H1 (cell line): ENCODE measurements at regions not wholly inside any gene's neighbourhood (a gene's known extent, or its start where the extent isn't known, plus 50 kb on each side); places are given as distances from the start of the nearest gene placed in this dataset.

Source experiments
- CTCF ChIA-PET: fragments of 300-600 bp; sonication (Branson Sonifier 250); formaldehyde crosslinking; loops from one replicate; lab custom pipeline; 2021; ENCODE audit not compliant: partially characterized antibody; lab: Charles Lee
- POLR2A ChIA-PET: fragments of 300-600 bp; sonication (Branson Sonifier 250); formaldehyde crosslinking; loops from one replicate; lab custom pipeline; 2021; ENCODE audit warnings: inconsistent platforms; ENCODE audit not compliant: partially characterized antibody; lab: Charles Lee
- DNase-seq, 2 experiments: peaks; one replicate each; pipeline versions ENCODE4 v3.0.0 to v3.0.0-alpha.2; 2010 to 2022; ENCODE audit warnings: low spot score in 2 of 2, low read depth in 1 of 2, mixed read lengths in 1 of 2
- FAIRE-seq: peaks from 2 replicates; lab custom pipeline; 2011; peaks lifted over from hg19 to GRCh38; lab: Jason Lieb, UNC
- H2AFZ ChIP-seq: 2 replicates; pipeline ENCODE4 v1.8.1; 2012; ENCODE audit warnings: low read length, inconsistent platforms
- H2AK5ac ChIP-seq: 2 replicates; pipeline ENCODE4 v1.6.1; 2013; ENCODE audit warnings: low read depth, low read length
- H2BK120ac ChIP-seq: replicated peaks from 2 replicates; pipeline ENCODE3; 2013; ENCODE audit warnings: low read depth, low read length, inconsistent platforms
- H2BK12ac ChIP-seq: 2 replicates; pipeline ENCODE4 v1.6.1; 2013; ENCODE audit warnings: low read depth, low read length
- H2BK15ac ChIP-seq: 2 replicates; pipeline ENCODE4 v1.6.1; 2013; ENCODE audit warnings: low read length
- H2BK20ac ChIP-seq: 2 replicates; pipeline ENCODE4 v1.6.1; 2013; ENCODE audit warnings: low read length
- H2BK5ac ChIP-seq: 2 replicates; pipeline ENCODE4 v1.6.1; 2013; ENCODE audit warnings: low read depth, low read length
- H3K14ac ChIP-seq: 2 replicates; pipeline ENCODE4 v1.6.1; 2013; ENCODE audit warnings: inconsistent platforms; ENCODE audit not compliant: insufficient read length
- H3K18ac ChIP-seq: 2 replicates; pipeline ENCODE4 v1.6.1; 2013; ENCODE audit warnings: low read length; ENCODE audit errors: extremely low read depth
- H3K23ac ChIP-seq: 2 replicates; pipeline ENCODE4 v1.6.1; 2013; ENCODE audit warnings: inconsistent platforms; ENCODE audit not compliant: insufficient read length
- H3K23me2 ChIP-seq: 2 replicates; pipeline ENCODE4 v1.6.1; 2013; ENCODE audit warnings: low read depth, low read length
- H3K27ac ChIP-seq: 2 replicates; pipeline ENCODE4 v1.6.1; 2011; ENCODE audit warnings: low read depth, low read length, inconsistent platforms
- H3K27me3 ChIP-seq, 4 experiments: replicated peaks in 1 of 4; 1 replicate in 1 of 4; 2 replicates in 3 of 4; pipeline versions ENCODE4 v1.6.1 to v1.8.1; 2011 to 2013; ENCODE audit warnings: low read length in 3 of 4, mild to moderate bottlenecking in 3 of 4, inconsistent platforms in 2 of 4, mixed read lengths in 2 of 4, moderate library complexity in 1 of 4; ENCODE audit not compliant: control insufficient read depth in 3 of 4, insufficient read depth in 3 of 4; ENCODE audit errors: extremely low read depth in 1 of 4
- H3K36me3 ChIP-seq, 4 experiments: 2 replicates each; pipeline versions ENCODE4 v1.6.1 to v1.8.1; 2011 to 2013; ENCODE audit warnings: mild to moderate bottlenecking in 4 of 4, low read length in 3 of 4, moderate library complexity in 2 of 4, control low read depth in 1 of 4, inconsistent platforms in 1 of 4; ENCODE audit not compliant: insufficient read depth in 4 of 4, control insufficient read depth in 2 of 4
- H3K4ac ChIP-seq: replicated peaks from 2 replicates; pipeline ENCODE3; 2013; ENCODE audit warnings: low read length, low read depth, mixed read lengths, inconsistent platforms; ENCODE audit not compliant: insufficient read length
- H3K4me1 ChIP-seq, 4 experiments: replicated peaks in 1 of 4; 1 replicate in 1 of 4; 2 replicates in 3 of 4; pipeline versions ENCODE4 v1.6.1 to v1.8.1; 2011 to 2013; ENCODE audit warnings: low read length in 3 of 4, inconsistent platforms in 2 of 4, mixed read lengths in 1 of 4; ENCODE audit not compliant: insufficient read depth in 4 of 4, control insufficient read depth in 3 of 4
- H3K4me2 ChIP-seq, 2 experiments: 2 replicates each; pipeline versions ENCODE4 v1.6.1 to v1.8.1; 2011 to 2013; ENCODE audit warnings: low read depth in 2 of 2, low read length in 2 of 2, control low read depth in 1 of 2, inconsistent platforms in 1 of 2, mild to moderate bottlenecking in 1 of 2; ENCODE audit not compliant: insufficient read depth in 1 of 2
- H3K4me3 ChIP-seq, 4 experiments: fragments of 200-600, 300-600 bp in 1 of 4; sonication (generic), shearing (Covaris generic), sonication (Bioruptor Twin) in 1 of 4; 2 replicates each; pipeline versions ENCODE4 v1.5.1 to v1.8.1; 2011 to 2016; ENCODE audit warnings: low read length in 4 of 4, low read depth in 3 of 4, control low read depth in 2 of 4, inconsistent platforms in 2 of 4, mild to moderate bottlenecking in 2 of 4, mixed read lengths in 1 of 4, moderate library complexity in 1 of 4; ENCODE audit not compliant: insufficient read depth in 2 of 4; ENCODE audit errors: extremely low read depth in 1 of 4
- H3K56ac ChIP-seq: replicated peaks from 2 replicates; pipeline ENCODE3; 2013; ENCODE audit warnings: low read depth, mild to moderate bottlenecking, mixed read lengths, low read length, inconsistent platforms; ENCODE audit not compliant: insufficient read length
- H3K79me1 ChIP-seq: 2 replicates; pipeline ENCODE4 v1.6.1; 2013; ENCODE audit warnings: low read depth, low read length, control low read depth
- H3K79me2 ChIP-seq, 2 experiments: 2 replicates each; pipeline versions ENCODE4 v1.6.1 to v1.8.1; 2012 to 2013; ENCODE audit warnings: low read length in 2 of 2, mild to moderate bottlenecking in 2 of 2, inconsistent platforms in 1 of 2; ENCODE audit not compliant: insufficient read depth in 2 of 2, control insufficient read depth in 1 of 2
- H3K9ac ChIP-seq, 4 experiments: replicated peaks in 1 of 4; 1 replicate in 1 of 4; 2 replicates in 3 of 4; pipeline versions ENCODE4 v1.6.1 to v1.8.1; 2011 to 2013; ENCODE audit warnings: low read depth in 3 of 4, low read length in 3 of 4, control low read depth in 2 of 4, mild to moderate bottlenecking in 2 of 4, moderate library complexity in 2 of 4, inconsistent platforms in 1 of 4; ENCODE audit errors: extremely low read depth in 1 of 4
- H3K9me3 ChIP-seq, 2 experiments: 2 replicates each; pipeline versions ENCODE4 v1.6.1 to v1.8.1; 2012 to 2013; ENCODE audit warnings: mild to moderate bottlenecking in 2 of 2, moderate library complexity in 2 of 2, control low read depth in 1 of 2, inconsistent platforms in 1 of 2, low read depth in 1 of 2, low read length in 1 of 2, mixed read lengths in 1 of 2; ENCODE audit not compliant: insufficient read depth in 2 of 2
- H4K20me1 ChIP-seq, 2 experiments: replicated peaks in 1 of 2; 2 replicates each; pipeline versions ENCODE3 to v1.8.1; 2011 to 2013; ENCODE audit warnings: inconsistent platforms in 2 of 2, low read length in 2 of 2, mild to moderate bottlenecking in 1 of 2; ENCODE audit not compliant: insufficient read depth in 2 of 2, control insufficient read depth in 1 of 2
- H4K5ac ChIP-seq: 2 replicates; pipeline ENCODE4 v1.6.1; 2013; ENCODE audit warnings: low read length, low read depth, mixed read lengths, inconsistent platforms; ENCODE audit not compliant: insufficient read length
- H4K8ac ChIP-seq: 2 replicates; pipeline ENCODE4 v1.8.0; 2013; ENCODE audit warnings: mild to moderate bottlenecking, moderate library complexity, low read length, inconsistent platforms; ENCODE audit not compliant: insufficient read depth; ENCODE audit errors: extremely low read depth
- H4K91ac ChIP-seq: replicated peaks from 2 replicates; pipeline ENCODE3; 2013; ENCODE audit warnings: low read length, mixed read lengths, inconsistent platforms; ENCODE audit not compliant: insufficient read length
- BCL11A ChIP-seq, 2 experiments: IDR thresholded peaks; one replicate each; pipeline ENCODE4 v1.6.1; 2011; ENCODE audit warnings: low read depth in 2 of 2, low read length in 2 of 2, mild to moderate bottlenecking in 2 of 2
- KDM4A ChIP-seq: IDR thresholded peaks from one replicate; pipeline ENCODE4 v1.7.1; 2012; ENCODE audit warnings: low read depth, mild to moderate bottlenecking, moderate library complexity, low read length, inconsistent platforms; ENCODE audit not compliant: severe bottlenecking
- WGBS, 2 experiments: shearing (Covaris generic) in 1 of 2; methylation state at CpG; one replicate each; pipeline versions ENCODE4 v1.1.6 to v1.1.7; 2013 to 2015; ENCODE audit warnings: low lambda C conversion rate in 2 of 2, mixed read lengths in 2 of 2, inconsistent platforms in 1 of 2, low coverage in 1 of 2, missing lambda C conversion rate in 1 of 2; ENCODE audit not compliant: insufficient replicate concordance in 2 of 2, insufficient coverage in 1 of 2, insufficient read length in 1 of 2; ENCODE audit errors: extremely low coverage in 1 of 2, missing lambda C conversion rate in 1 of 2; 5-methylcytosine and 5-hydroxymethylcytosine counted together
- TF ChIP-seq, protein P1 (sequence below): IDR thresholded peaks from 2 replicates; pipeline ENCODE4 v1.6.1; 2012; ENCODE audit warnings: inconsistent platforms

DNA sequence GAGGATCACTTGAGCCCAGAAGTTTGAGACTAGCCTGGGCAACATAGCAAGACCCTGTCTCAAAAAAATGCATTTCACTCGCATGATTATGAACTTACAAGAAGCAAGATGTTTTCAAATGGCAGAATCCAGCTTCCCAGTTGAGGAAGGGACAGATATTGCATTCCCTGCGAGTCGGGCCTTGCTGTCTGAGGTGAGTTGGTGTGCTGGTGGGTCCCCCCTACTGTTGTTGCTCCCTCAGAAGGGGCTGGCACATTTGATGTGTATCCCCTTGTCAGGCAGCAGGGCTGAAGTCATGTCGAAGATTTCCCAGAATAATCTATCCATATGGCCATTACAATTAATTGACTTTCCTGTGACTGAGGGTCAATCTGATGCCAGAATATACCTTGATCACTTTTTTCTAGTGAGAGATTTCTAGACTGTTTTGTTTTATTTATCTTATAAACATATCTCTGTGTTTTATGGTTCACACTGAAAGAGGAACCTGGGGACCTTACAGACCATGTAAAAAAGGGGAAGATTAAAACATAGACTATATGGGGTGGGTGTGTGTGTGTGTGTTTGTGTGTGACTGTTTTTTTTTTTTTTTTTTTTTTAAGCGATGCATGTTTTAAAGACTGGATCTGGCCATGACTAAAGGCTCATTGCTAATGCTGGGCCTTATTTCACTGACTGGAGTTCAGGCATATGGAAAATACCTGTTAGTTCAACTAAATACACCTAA, 112.1 kb upstream of the MRPS22 start:
- H3K23ac ChIP-seq: no peak overlapping the region
- no peaks in the 10 kb centered on the region for H3K36me3 ChIP-seq
- FAIRE-seq: no peak
- H3K4me2 ChIP-seq: no peak overlapping the region
- H3K4ac ChIP-seq: no peak overlapping the region
- no peak overlapping the region for H2BK120ac ChIP-seq
- no peak overlapping the region for H3K9ac ChIP-seq
- H3K56ac ChIP-seq: no peak overlapping the region
- POLR2A ChIA-PET: no interaction called here
- H2AK5ac ChIP-seq: no peak overlapping the region
- no peak overlapping the region for H2BK20ac ChIP-seq
- no peak overlapping the region for H2BK5ac ChIP-seq
- H3K14ac ChIP-seq: no peak overlapping the region
- no peak overlapping the region for H4K91ac ChIP-seq
- H3K79me1 ChIP-seq: no peaks in the 10 kb centered on the region
- H3K23me2 ChIP-seq: no peaks in the 10 kb centered on the region
- no peak overlapping the region for H2BK15ac ChIP-seq
- H3K4me3 ChIP-seq: no peak overlapping the region
- peaks cover 0 to 3% of the 10 kb centered on the region in 2 experiments; a peak in 2 of 4 replicates for H3K9me3 ChIP-seq
- no peaks in the 10 kb centered on the region for H3K27me3 ChIP-seq
- no peak overlapping the region for H4K8ac ChIP-seq
- H3K79me2 ChIP-seq: no peaks in the 10 kb centered on the region
- CTCF ChIA-PET: interaction anchor here (1.2 kb wide), 1 partner anchor 14 kb away, joined by 3 read pairs; no protein-coding TSS in a partner anchor
- no peak overlapping the region for H2BK12ac ChIP-seq
- no peaks in the 10 kb centered on the region for H4K20me1 ChIP-seq
- H3K27ac ChIP-seq: no peak overlapping the region
- H2AFZ ChIP-seq: no peak overlapping the region
- H3K4me1 ChIP-seq: no peaks in the 10 kb centered on the region
- 88% methylated on average over 5 of the region's 5 CpGs; no CpG with 5 or more reads in 1 of the 2 experiments for WGBS, 2 experiments
- peak in 1 of 2 experiments; percentile 19 for DNase-seq
- H4K5ac ChIP-seq: no peak overlapping the region
- no peak overlapping the region for H3K18ac ChIP-seq
- TF ChIP-seq KDM4A (no peak), BCL11A (IDR thresholded peaks at IDR 0.05; ENCODE audit: low read depth in 2 of 2, low read length in 2 of 2) (no peak)
- TF ChIP-seq, protein P1, sequence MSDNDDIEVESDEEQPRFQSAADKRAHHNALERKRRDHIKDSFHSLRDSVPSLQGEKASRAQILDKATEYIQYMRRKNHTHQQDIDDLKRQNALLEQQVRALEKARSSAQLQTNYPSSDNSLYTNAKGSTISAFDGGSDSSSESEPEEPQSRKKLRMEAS: no peak
